Lower leg skin (tissue), 4 donors: ENCODE measurements at regions not wholly inside any gene's neighbourhood (a gene's known extent, or its start where the extent isn't known, plus 50 kb on each side); places are given as distances from the start of the nearest gene placed in this dataset.
A peak's percentile ranks its signal among the peaks of the same experiment; 100 is the strongest.

ENCODE experiments used
- DNase-seq, 2 donors: peaks; one replicate each; pipeline ENCODE4 v3.0.0-alpha.2; 2019; ENCODE audit warnings: low spot score in 2 of 2
- H3K4me3 ChIP-seq: fragments of 200-600 bp; sonication (generic); 2 replicates; pipeline ENCODE4 v1.5.1; 2017; ENCODE audit warnings: mild to moderate bottlenecking, low read depth; ENCODE audit not compliant: poor library complexity, severe bottlenecking
- CTCF ChIP-seq, 3 donors: fragments of 450-650 bp; IDR thresholded peaks; one replicate each; pipeline ENCODE4 v1.5.1; 2016; ENCODE audit warnings: antibody characterized with exemption in 3 of 3, mild to moderate bottlenecking in 3 of 3, moderate library complexity in 2 of 3
- POLR2A ChIP-seq, 2 donors: fragments of 450-650 bp; IDR thresholded peaks; one replicate each; pipeline ENCODE4 v1.6.1; 2016 to 2017; ENCODE audit warnings: antibody characterized with exemption in 2 of 2, mild to moderate bottlenecking in 1 of 2, moderate library complexity in 1 of 2
- WGBS, 2 donors: methylation state at CpG; one replicate each; pipeline ENCODE4 v1.1.5; 2018; 5-methylcytosine and 5-hydroxymethylcytosine counted together
- intact Hi-C: fragments of 100-400 bp; cut with DNase I; formaldehyde crosslinking; loops from one replicate; pipeline ENCODE4 v1.15.0; 2023; ENCODE audit warnings: low total_unique reads

GRCh38 chr9:95606489-95607350 is 89.9 kb upstream of the PTCH1 start:
- DNase-seq, result peak in 1 of 2 donors; percentile 68
- intact Hi-C loops, result no loop called here
- no peak overlapping the region for H3K4me3 ChIP-seq
- 77 to 78% methylated on average over 19 of the region's 19 CpGs for WGBS, 2 donors
- no peak for TF ChIP-seq CTCF (IDR thresholded peaks at IDR 0.05)
- no peak for TF ChIP-seq POLR2A (IDR thresholded peaks at IDR 0.05)

GRCh38 chr9:95605816-95606488 is 89.2 kb upstream of the PTCH1 start:
- intact Hi-C loops, result no loop called here
- DNase-seq, result peak in 1 of 2 donors; percentile 66
- WGBS, 2 donors, result 76 to 82% methylated on average over 10 of the region's 10 CpGs
- TF ChIP-seq CTCF (IDR thresholded peaks at IDR 0.05) (no peak), POLR2A (IDR thresholded peaks at IDR 0.05) (no peak)
- H3K4me3 ChIP-seq, result no peak overlapping the region

- no peak for TF ChIP-seq CTCF (IDR thresholded peaks at IDR 0.05)
- TF ChIP-seq POLR2A (IDR thresholded peaks at IDR 0.05), result no peak
- DNase-seq, result no peak
- H3K4me3 ChIP-seq, result no peak overlapping the region
- intact Hi-C loops, result no loop called here
- WGBS, 2 donors, result 56 to 59% methylated on average over 6 of the region's 6 CpGs
Observed at GRCh38 chr9:95605101-95605500, 88.3 kb upstream of the PTCH1 start.

- TF ChIP-seq POLR2A (IDR thresholded peaks at IDR 0.05), result no peak
- no peak for TF ChIP-seq CTCF (IDR thresholded peaks at IDR 0.05)
- 77 to 82% methylated on average over 2 of the region's 2 CpGs for WGBS, 2 donors
- no peak overlapping the region for H3K4me3 ChIP-seq
- intact Hi-C loops, result no loop called here
- no peak for DNase-seq
Observed at GRCh38 chr9:95598236-95598635, 81.5 kb upstream of the PTCH1 start.

- 91 to 95% methylated on average over 15 of the region's 15 CpGs for WGBS, 2 donors
- no peak for TF ChIP-seq CTCF (IDR thresholded peaks at IDR 0.05)
- no peak for TF ChIP-seq POLR2A (IDR thresholded peaks at IDR 0.05)
- no peak for DNase-seq
- intact Hi-C loops, result no loop called here
- no peak overlapping the region for H3K4me3 ChIP-seq
Observed at GRCh38 chr9:95595721-95596295, 79.0 kb upstream of the PTCH1 start.
